Neural cell (in vitro differentiated cells): ENCODE measurements at regions not wholly inside any gene's neighbourhood (a gene's known extent, or its start where the extent isn't known, plus 50 kb on each side); places are given as distances from the start of the nearest gene placed in this dataset.

Experiments
- H2AFZ ChIP-seq: fragments of 200-600, 300-800 bp; sonication (generic), shearing (Covaris generic); 2 replicates; pipeline ENCODE4 v1.6.0; 2014; ENCODE audit warnings: low read depth, mild to moderate bottlenecking, antibody characterized with exemption, low read length, moderate library complexity
- H3F3A ChIP-seq: fragments of 200-600 bp; shearing (Covaris generic); 2 replicates; pipeline ENCODE4 v1.6.1; 2016; ENCODE audit warnings: mild to moderate bottlenecking, moderate library complexity, mixed read lengths, antibody characterized with exemption, low read length; ENCODE audit not compliant: insufficient read depth, poor library complexity, severe bottlenecking
- H3K27ac ChIP-seq: fragments of 200-600, 300-800 bp; sonication (generic), shearing (Covaris generic); 2 replicates; pipeline ENCODE4 v1.5.1; 2014; ENCODE audit warnings: mild to moderate bottlenecking, low read length, moderate library complexity
- H3K27me3 ChIP-seq: fragments of 300-800, 200-600 bp; sonication (generic), shearing (Covaris generic); 2 replicates; pipeline ENCODE4 v1.6.0; 2014; ENCODE audit warnings: mild to moderate bottlenecking, low read depth, low read length, moderate library complexity; ENCODE audit not compliant: insufficient read depth
- H3K36me3 ChIP-seq: fragments of 300-800, 200-600 bp; sonication (generic), shearing (Covaris generic); 2 replicates; pipeline ENCODE4 v1.5.1; 2014; ENCODE audit warnings: mild to moderate bottlenecking, antibody characterized with exemption, low read length, moderate library complexity; ENCODE audit not compliant: insufficient read depth
- H3K4me2 ChIP-seq: fragments of 300-800, 200-600 bp; sonication (generic), shearing (Covaris generic); 2 replicates; pipeline ENCODE4 v1.6.0; 2014; ENCODE audit warnings: mild to moderate bottlenecking, low read length
- H3K4me3 ChIP-seq: fragments of 300-800, 200-600 bp; sonication (generic), shearing (Covaris generic); 2 replicates; pipeline ENCODE4 v1.5.1; 2014; ENCODE audit warnings: mild to moderate bottlenecking, low read length, moderate library complexity
- H3K79me2 ChIP-seq: fragments of 200-600 bp; shearing (Covaris generic); replicated peaks from 2 replicates; pipeline ENCODE4 v1.6.0; 2014; ENCODE audit warnings: mild to moderate bottlenecking, low read length, moderate library complexity; ENCODE audit not compliant: insufficient read depth
- H3K9ac ChIP-seq: fragments of 300-800, 200-600 bp; sonication (generic), shearing (Covaris generic); 2 replicates; pipeline ENCODE4 v1.6.1; 2016; ENCODE audit warnings: mild to moderate bottlenecking, low read length, mixed read lengths
- H3K9me2 ChIP-seq: fragments of 200-600 bp; shearing (Covaris generic); 2 replicates; pipeline ENCODE4 v1.6.1; 2016; ENCODE audit warnings: mild to moderate bottlenecking, low read length, mixed read lengths; ENCODE audit not compliant: insufficient read depth
- H3K9me3 ChIP-seq: fragments of 200-600, 300-800 bp; sonication (generic), shearing (Covaris generic); 2 replicates; pipeline ENCODE4 v1.6.1; 2016; ENCODE audit warnings: mild to moderate bottlenecking, mixed run types, low read length, moderate library complexity, mixed read lengths
- H4K20me1 ChIP-seq: fragments of 200-600 bp; shearing (Covaris generic); 2 replicates; pipeline ENCODE4 v1.6.1; 2016; ENCODE audit warnings: mild to moderate bottlenecking, mixed run types; ENCODE audit not compliant: insufficient read depth
- EP300 ChIP-seq: fragments of 450-650 bp; conservative IDR thresholded peaks from 2 replicates; pipeline ENCODE4 v1.6.1; 2014; ENCODE audit warnings: antibody characterized with exemption, mild to moderate bottlenecking, moderate library complexity; ENCODE audit not compliant: poor library complexity, severe bottlenecking
- EZH2 ChIP-seq: fragments of 200-600, 300-800 bp; shearing (Covaris generic), sonication (generic); IDR thresholded peaks from 2 replicates; pipeline ENCODE4 v1.6.1; 2014; ENCODE audit warnings: antibody characterized with exemption, low read length, borderline replicate concordance, mild to moderate bottlenecking; ENCODE audit not compliant: insufficient read depth, poor library complexity, severe bottlenecking
- MXI1 ChIP-seq: fragments of 450-650 bp; conservative IDR thresholded peaks from 2 replicates; pipeline ENCODE4 v1.6.1; 2014; ENCODE audit warnings: antibody characterized with exemption, mild to moderate bottlenecking; ENCODE audit not compliant: poor library complexity, severe bottlenecking
- POLR2AphosphoS5 ChIP-seq: IDR thresholded peaks from 2 replicates; pipeline ENCODE4 v1.6.1; 2012
- RAD21 ChIP-seq: fragments of 450-650 bp; conservative IDR thresholded peaks from 2 replicates; pipeline ENCODE4 v1.6.1; 2014; ENCODE audit warnings: antibody characterized with exemption, mild to moderate bottlenecking, moderate library complexity
- SMC3 ChIP-seq: fragments of 450-650 bp; conservative IDR thresholded peaks from 2 replicates; pipeline ENCODE4 v1.6.1; 2014; ENCODE audit warnings: antibody characterized with exemption, mild to moderate bottlenecking, moderate library complexity; ENCODE audit not compliant: poor library complexity
- TAF1 ChIP-seq: IDR thresholded peaks from 2 replicates; pipeline ENCODE4 v1.6.1; 2012; ENCODE audit warnings: low read depth
- TF ChIP-seq, protein P1 (sequence below): IDR thresholded peaks from 2 replicates; pipeline ENCODE4 v1.6.1; 2012; ENCODE audit warnings: borderline replicate concordance
- TF ChIP-seq, protein P2 (sequence below): fragments of 450-650 bp; IDR thresholded peaks from 2 replicates; pipeline ENCODE4 v1.5.1; 2014; ENCODE audit warnings: antibody characterized with exemption, mild to moderate bottlenecking, moderate library complexity; ENCODE audit not compliant: poor library complexity, severe bottlenecking

DNA sequence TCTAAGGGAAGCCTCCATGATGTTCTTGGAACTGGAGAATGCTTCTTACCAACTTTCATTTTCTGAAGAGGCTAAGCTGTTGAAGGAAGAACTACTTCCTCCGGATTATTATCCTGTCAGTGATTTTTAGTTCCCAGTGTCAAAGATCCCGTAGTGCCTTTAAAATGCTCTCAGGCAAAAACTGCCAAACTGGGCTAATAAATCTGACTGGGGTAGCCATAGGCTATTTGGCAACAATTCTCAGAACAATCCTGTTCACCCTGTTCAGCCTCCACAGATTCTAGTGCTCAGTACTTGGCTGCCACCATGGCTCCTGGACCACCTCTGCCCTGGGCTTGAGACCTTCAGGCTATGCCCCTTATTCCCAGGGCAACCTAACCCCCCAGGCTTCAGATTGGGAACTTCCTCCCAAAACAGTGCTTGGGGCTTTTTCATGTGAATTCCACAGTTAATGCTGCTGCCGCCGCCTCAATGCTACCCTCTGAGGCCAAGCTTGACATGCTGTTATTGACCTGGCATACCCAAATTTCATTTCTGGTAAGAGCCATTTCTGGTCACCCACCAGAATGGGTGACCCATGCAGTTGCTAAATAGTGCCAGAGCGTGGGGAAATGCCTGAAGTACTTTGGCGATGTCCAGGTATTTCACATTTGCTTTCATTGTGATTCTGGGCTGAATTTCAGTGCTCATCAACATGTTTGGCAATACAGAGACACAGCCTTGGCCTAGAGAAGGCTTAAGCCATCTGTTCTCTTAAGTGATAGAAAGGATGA is 110.0 kb upstream of the ARHGAP5 start:
- H3K27ac ChIP-seq, result no peak overlapping the region
- H3K4me2 ChIP-seq, result no peak overlapping the region
- no peaks in the 10 kb centered on the region for H3K27me3 ChIP-seq
- H3K9me2 ChIP-seq, result no peaks in the 10 kb centered on the region
- no peaks in the 10 kb centered on the region for H3F3A ChIP-seq
- no peaks in the 10 kb centered on the region for H3K9me3 ChIP-seq
- no peaks in the 10 kb centered on the region for H3K36me3 ChIP-seq
- TF ChIP-seq MXI1 (no peak), EZH2 (no peak), SMC3 (no peak)
- TF ChIP-seq, protein P1, sequence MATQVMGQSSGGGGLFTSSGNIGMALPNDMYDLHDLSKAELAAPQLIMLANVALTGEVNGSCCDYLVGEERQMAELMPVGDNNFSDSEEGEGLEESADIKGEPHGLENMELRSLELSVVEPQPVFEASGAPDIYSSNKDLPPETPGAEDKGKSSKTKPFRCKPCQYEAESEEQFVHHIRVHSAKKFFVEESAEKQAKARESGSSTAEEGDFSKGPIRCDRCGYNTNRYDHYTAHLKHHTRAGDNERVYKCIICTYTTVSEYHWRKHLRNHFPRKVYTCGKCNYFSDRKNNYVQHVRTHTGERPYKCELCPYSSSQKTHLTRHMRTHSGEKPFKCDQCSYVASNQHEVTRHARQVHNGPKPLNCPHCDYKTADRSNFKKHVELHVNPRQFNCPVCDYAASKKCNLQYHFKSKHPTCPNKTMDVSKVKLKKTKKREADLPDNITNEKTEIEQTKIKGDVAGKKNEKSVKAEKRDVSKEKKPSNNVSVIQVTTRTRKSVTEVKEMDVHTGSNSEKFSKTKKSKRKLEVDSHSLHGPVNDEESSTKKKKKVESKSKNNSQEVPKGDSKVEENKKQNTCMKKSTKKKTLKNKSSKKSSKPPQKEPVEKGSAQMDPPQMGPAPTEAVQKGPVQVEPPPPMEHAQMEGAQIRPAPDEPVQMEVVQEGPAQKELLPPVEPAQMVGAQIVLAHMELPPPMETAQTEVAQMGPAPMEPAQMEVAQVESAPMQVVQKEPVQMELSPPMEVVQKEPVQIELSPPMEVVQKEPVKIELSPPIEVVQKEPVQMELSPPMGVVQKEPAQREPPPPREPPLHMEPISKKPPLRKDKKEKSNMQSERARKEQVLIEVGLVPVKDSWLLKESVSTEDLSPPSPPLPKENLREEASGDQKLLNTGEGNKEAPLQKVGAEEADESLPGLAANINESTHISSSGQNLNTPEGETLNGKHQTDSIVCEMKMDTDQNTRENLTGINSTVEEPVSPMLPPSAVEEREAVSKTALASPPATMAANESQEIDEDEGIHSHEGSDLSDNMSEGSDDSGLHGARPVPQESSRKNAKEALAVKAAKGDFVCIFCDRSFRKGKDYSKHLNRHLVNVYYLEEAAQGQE, result no peak
- no peaks in the 10 kb centered on the region for H3K79me2 ChIP-seq
- H3K4me3 ChIP-seq, result no peak overlapping the region
- H2AFZ ChIP-seq, result no peak overlapping the region
- H3K9ac ChIP-seq, result no peak overlapping the region
- H4K20me1 ChIP-seq, result no peaks in the 10 kb centered on the region

DNA sequence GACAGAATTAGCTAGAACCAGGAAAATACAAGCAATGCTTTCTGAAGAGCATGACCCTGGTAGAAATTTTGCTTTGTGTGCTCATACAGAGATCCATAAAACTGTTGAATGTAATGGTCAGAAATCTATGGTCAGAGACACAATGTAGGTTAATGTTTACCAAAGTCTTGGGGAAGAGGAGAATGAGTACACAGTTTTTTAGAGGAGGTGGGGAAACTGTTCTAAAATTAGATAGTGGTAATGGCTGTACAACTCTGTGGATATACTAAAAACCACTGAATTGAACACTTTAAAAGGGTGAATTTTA is 109.5 kb upstream of the ARHGAP5 start:
- Histone ChIP-seq H3K9ac (no peak overlapping the region), H3K79me2 (no peaks in the 10 kb centered on the region), H3K4me2 (no peak overlapping the region), H3K27me3 (no peaks in the 10 kb centered on the region), H3F3A (no peaks in the 10 kb centered on the region), H3K9me2 (no peaks in the 10 kb centered on the region), H3K27ac (no peak overlapping the region), H3K36me3 (no peaks in the 10 kb centered on the region), H4K20me1 (no peaks in the 10 kb centered on the region), H3K4me3 (no peak overlapping the region), H3K9me3 (no peaks in the 10 kb centered on the region), H2AFZ (no peak overlapping the region)
- TF ChIP-seq, protein P2, sequence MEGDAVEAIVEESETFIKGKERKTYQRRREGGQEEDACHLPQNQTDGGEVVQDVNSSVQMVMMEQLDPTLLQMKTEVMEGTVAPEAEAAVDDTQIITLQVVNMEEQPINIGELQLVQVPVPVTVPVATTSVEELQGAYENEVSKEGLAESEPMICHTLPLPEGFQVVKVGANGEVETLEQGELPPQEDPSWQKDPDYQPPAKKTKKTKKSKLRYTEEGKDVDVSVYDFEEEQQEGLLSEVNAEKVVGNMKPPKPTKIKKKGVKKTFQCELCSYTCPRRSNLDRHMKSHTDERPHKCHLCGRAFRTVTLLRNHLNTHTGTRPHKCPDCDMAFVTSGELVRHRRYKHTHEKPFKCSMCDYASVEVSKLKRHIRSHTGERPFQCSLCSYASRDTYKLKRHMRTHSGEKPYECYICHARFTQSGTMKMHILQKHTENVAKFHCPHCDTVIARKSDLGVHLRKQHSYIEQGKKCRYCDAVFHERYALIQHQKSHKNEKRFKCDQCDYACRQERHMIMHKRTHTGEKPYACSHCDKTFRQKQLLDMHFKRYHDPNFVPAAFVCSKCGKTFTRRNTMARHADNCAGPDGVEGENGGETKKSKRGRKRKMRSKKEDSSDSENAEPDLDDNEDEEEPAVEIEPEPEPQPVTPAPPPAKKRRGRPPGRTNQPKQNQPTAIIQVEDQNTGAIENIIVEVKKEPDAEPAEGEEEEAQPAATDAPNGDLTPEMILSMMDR, result no peak
- TF ChIP-seq POLR2AphosphoS5, result no peak
- TF ChIP-seq RAD21, result no peak
- TF ChIP-seq SMC3, result no peak
- no peak for TF ChIP-seq EZH2
- TF ChIP-seq, protein P1, result no peak
- no peak for TF ChIP-seq TAF1
- no peak for TF ChIP-seq EP300
- TF ChIP-seq MXI1, result no peak
